Natural killer cell (primary cell): ENCODE measurements at regions not wholly inside any gene's neighbourhood (a gene's known extent, or its start where the extent isn't known, plus 50 kb on each side); places are given as distances from the start of the nearest gene placed in this dataset.

Experiments
- ATAC-seq, 3 donors: fragments of 150-1000 bp in 2 of 3; fragments of 200-7000 bp in 1 of 3; cut with Tn5 transposase; 1 replicate in 1 of 3; 2 replicates in 2 of 3; pipeline ENCODE4 v1.10.0; 2021; ENCODE audit warnings: mild to moderate bottlenecking in 2 of 3, moderate library complexity in 2 of 3
- DNase-seq, 2 donors: peaks; one replicate each; pipeline versions ENCODE4 v3.0.0 to v3.0.0-alpha.2; 2013 to 2021; ENCODE audit warnings: mixed read lengths in 1 of 2
- H3K27ac ChIP-seq: one replicate; pipeline ENCODE4 v1.5.1; 2013; ENCODE audit warnings: mild to moderate bottlenecking, low read length
- H3K27me3 ChIP-seq: one replicate; pipeline ENCODE4 v1.6.1; 2013; ENCODE audit warnings: low read length; ENCODE audit not compliant: control insufficient read depth, insufficient read depth
- H3K36me3 ChIP-seq: one replicate; pipeline ENCODE4 v1.6.1; 2013; ENCODE audit warnings: low read length; ENCODE audit not compliant: control insufficient read depth, insufficient read depth
- H3K4me1 ChIP-seq: one replicate; pipeline ENCODE4 v1.6.1; 2013; ENCODE audit warnings: low read length; ENCODE audit not compliant: control insufficient read depth, insufficient read depth
- H3K4me3 ChIP-seq: one replicate; pipeline ENCODE4 v1.5.1; 2013; ENCODE audit warnings: low read length
- H3K9me3 ChIP-seq: one replicate; pipeline ENCODE4 v1.6.1; 2013; ENCODE audit warnings: low read length; ENCODE audit not compliant: control insufficient read depth, insufficient read depth
- H3K27ac Mint-ChIP-seq, 2 donors: one replicate each; pipeline ENCODE4 v1.8.0; 2022; ENCODE audit warnings: mild to moderate bottlenecking in 2 of 2, mixed read lengths in 2 of 2, moderate library complexity in 1 of 2
- H3K27me3 Mint-ChIP-seq, 2 donors: one replicate each; pipeline ENCODE4 v1.8.0; 2022; ENCODE audit warnings: low read depth in 2 of 2, mixed read lengths in 2 of 2
- H3K36me3 Mint-ChIP-seq: one replicate; pipeline ENCODE4 v1.8.0; 2022; ENCODE audit warnings: mixed read lengths
- H3K4me1 Mint-ChIP-seq, 2 donors: one replicate each; pipeline ENCODE4 v1.8.0; 2022; ENCODE audit warnings: mixed read lengths in 2 of 2
- H3K4me3 Mint-ChIP-seq: one replicate; pipeline ENCODE4 v1.8.0; 2022; ENCODE audit warnings: mild to moderate bottlenecking, moderate library complexity, mixed read lengths
- H3K9me3 Mint-ChIP-seq, 2 donors: one replicate each; pipeline ENCODE4 v1.8.0; 2022; ENCODE audit warnings: mixed read lengths in 2 of 2
- WGBS: methylation state at CpG from one replicate; pipeline ENCODE4 v1.1.7; 2013; ENCODE audit warnings: missing lambda C conversion rate; ENCODE audit not compliant: insufficient coverage; 5-methylcytosine and 5-hydroxymethylcytosine counted together
- intact Hi-C: fragments of 100-400 bp; cut with micrococcal nuclease; formaldehyde crosslinking; loops from one replicate; pipeline ENCODE4 v1.14.2; 2022
- TF ChIP-seq, protein P1 (sequence below): fragments of 200-600 bp; IDR thresholded peaks from one replicate; pipeline ENCODE4 v1.8.0; 2022; ENCODE audit warnings: antibody characterized with exemption

DNA sequence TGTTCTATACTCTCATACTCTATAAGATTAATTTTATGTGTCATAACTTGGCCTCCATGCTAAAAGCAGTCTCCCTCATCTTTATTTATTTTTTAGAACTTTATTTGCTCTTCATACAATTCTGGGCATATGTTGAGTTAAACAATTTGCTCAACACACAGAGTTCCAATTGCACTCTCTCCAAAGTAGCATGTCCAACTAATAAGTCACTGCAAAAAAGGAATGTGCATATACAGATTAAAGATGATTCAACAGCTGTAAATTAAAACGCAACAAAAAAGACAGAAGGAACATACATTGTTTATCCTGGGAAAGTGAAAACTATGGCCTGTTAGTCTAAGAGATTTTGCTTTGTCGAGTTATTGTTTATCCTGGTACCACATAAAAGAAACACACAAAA is 277.7 kb upstream of the ACVR2A start:
- no peak overlapping the region for H3K4me3 ChIP-seq
- no peak for ATAC-seq
- no peak overlapping the region for H3K4me3 Mint-ChIP-seq
- H3K27ac Mint-ChIP-seq, result no peak overlapping the region
- DNase-seq, result no peak
- 100% methylated on average over 1 of the region's 2 CpGs for WGBS
- no peaks in the 10 kb centered on the region for H3K27me3 Mint-ChIP-seq
- intact Hi-C loops, result no loop called here
- H3K9me3 ChIP-seq, result no peaks in the 10 kb centered on the region
- no peaks in the 10 kb centered on the region for H3K4me1 ChIP-seq
- no peaks in the 10 kb centered on the region for H3K36me3 Mint-ChIP-seq
- TF ChIP-seq, protein P1, sequence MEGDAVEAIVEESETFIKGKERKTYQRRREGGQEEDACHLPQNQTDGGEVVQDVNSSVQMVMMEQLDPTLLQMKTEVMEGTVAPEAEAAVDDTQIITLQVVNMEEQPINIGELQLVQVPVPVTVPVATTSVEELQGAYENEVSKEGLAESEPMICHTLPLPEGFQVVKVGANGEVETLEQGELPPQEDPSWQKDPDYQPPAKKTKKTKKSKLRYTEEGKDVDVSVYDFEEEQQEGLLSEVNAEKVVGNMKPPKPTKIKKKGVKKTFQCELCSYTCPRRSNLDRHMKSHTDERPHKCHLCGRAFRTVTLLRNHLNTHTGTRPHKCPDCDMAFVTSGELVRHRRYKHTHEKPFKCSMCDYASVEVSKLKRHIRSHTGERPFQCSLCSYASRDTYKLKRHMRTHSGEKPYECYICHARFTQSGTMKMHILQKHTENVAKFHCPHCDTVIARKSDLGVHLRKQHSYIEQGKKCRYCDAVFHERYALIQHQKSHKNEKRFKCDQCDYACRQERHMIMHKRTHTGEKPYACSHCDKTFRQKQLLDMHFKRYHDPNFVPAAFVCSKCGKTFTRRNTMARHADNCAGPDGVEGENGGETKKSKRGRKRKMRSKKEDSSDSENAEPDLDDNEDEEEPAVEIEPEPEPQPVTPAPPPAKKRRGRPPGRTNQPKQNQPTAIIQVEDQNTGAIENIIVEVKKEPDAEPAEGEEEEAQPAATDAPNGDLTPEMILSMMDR, result no peak
- no peaks in the 10 kb centered on the region for H3K4me1 Mint-ChIP-seq
- H3K27me3 ChIP-seq, result no peaks in the 10 kb centered on the region
- H3K27ac ChIP-seq, result no peak overlapping the region
- H3K36me3 ChIP-seq, result no peaks in the 10 kb centered on the region
- H3K9me3 Mint-ChIP-seq, result peaks cover 0 to 2% of the 10 kb centered on the region in 2 donors

GRCh38 chr2:147560810-147561535 is 283.9 kb upstream of the ACVR2A start:
- 72% methylated on average over 2 of the region's 5 CpGs for WGBS
- H3K36me3 ChIP-seq, result no peaks in the 10 kb centered on the region
- ATAC-seq, result no peak
- Mint-ChIP-seq H3K36me3 (no peaks in the 10 kb centered on the region), H3K27ac (no peak overlapping the region), H3K9me3 (no peaks in the 10 kb centered on the region), H3K27me3 (no peaks in the 10 kb centered on the region), H3K4me3 (no peak overlapping the region), H3K4me1 (peaks cover 15 to 17% of the 10 kb centered on the region in 2 donors)
- no peak overlapping the region for H3K4me3 ChIP-seq
- TF ChIP-seq, protein P1, result no peak
- H3K4me1 ChIP-seq, result no peaks in the 10 kb centered on the region
- no peaks in the 10 kb centered on the region for H3K9me3 ChIP-seq
- H3K27me3 ChIP-seq, result no peaks in the 10 kb centered on the region
- intact Hi-C loops, result no loop called here
- DNase-seq, result peak in 1 of 2 donors; percentile 6
- H3K27ac ChIP-seq, result no peak overlapping the region

GRCh38 chr2:147559070-147559725 is 285.6 kb upstream of the ACVR2A start:
- Mint-ChIP-seq H3K27me3 (peaks cover 0 to 9% of the 10 kb centered on the region in 2 donors), H3K27ac (no peak overlapping the region), H3K9me3 (no peaks in the 10 kb centered on the region), H3K4me3 (no peak overlapping the region), H3K4me1 (peaks cover 15 to 17% of the 10 kb centered on the region in 2 donors), H3K36me3 (no peaks in the 10 kb centered on the region)
- Histone ChIP-seq H3K27ac (no peak overlapping the region), H3K27me3 (no peaks in the 10 kb centered on the region), H3K4me3 (no peak overlapping the region), H3K36me3 (no peaks in the 10 kb centered on the region), H3K9me3 (no peaks in the 10 kb centered on the region), H3K4me1 (no peaks in the 10 kb centered on the region)
- 91% methylated on average over 4 of the region's 4 CpGs for WGBS
- DNase-seq, result no peak
- no peak for ATAC-seq
- intact Hi-C loops, result no loop called here
- TF ChIP-seq, protein P1, result no peak
